HK-2 (cell line): ENCODE measurements at regions not wholly inside any gene's neighbourhood (a gene's known extent, or its start where the extent isn't known, plus 50 kb on each side); places are given as distances from the start of the nearest gene placed in this dataset.

Experiments
- DNase-seq: peaks from one replicate; pipeline ENCODE4 v3.0.0-alpha.2; 2018; ENCODE audit not compliant: unreplicated experiment

DNA sequence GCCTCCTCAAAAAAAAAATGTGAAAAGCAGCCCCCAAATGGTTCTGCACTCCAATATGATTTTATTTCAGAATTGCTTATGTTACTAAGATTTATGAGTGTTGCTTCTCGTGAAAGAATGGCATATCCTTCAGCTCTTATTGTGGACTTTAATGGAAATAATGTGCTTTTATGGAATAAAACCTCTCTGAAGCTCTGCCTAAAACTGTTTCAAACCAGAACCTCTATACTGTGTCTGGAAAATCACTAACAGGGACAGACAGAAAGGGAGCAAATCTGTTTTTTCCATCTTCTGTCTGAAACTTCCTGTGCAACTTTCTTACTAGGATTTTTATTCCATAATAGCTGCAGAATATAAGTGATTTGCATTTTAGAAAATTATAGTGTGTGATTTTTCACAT, 493.1 kb downstream of the ANKRD50 start:
- no peak for DNase-seq

DNA sequence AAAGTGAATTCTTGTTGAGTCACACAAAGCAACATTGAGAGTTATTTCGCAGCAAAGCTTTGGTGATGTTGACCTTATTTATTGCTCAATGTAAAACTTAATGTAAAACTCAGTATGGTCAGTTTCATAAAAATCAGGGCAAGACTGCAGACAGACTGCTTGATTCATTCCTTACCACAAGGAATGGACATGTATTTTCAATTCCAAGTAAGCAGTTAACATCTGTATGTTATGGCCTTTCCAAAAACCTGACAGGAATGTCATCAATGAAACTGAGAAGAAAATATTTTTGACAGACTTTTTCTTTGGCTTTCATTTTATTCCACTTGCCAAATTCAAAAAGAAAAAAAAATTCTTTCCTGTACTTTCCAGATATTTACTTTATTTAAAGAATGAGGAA, 488.3 kb downstream of the ANKRD50 start:
- no peak for DNase-seq

- DNase-seq, result no peak
Measured at GRCh38 chr4:124227981-124228380, 484.6 kb downstream of the ANKRD50 start.

GRCh38 chr4:124230268-124230667, 482.3 kb downstream of the ANKRD50 start:
- DNase-seq, result no peak

DNA sequence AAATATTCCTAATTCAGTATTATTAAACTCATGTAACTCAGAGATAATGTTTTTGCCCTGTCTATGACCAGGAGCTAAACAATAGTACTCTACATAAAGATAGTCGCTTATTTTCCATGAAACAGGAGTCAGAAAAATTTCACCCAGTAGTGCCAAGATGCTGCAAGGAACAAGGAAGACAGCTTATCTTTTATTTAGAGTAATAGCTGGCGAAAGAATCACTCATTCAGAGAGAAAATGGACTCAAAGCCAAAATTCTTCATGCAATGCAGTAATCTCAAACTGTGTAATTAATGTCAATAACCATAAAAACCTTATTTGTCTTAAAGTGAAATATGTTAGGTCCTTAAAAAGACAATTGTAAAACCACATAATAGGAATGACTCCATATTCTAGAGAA, 477.8 kb downstream of the ANKRD50 start:
- no peak for DNase-seq

- DNase-seq, result no peak
Measured at GRCh38 chr4:124243671-124244366, 468.7 kb downstream of the ANKRD50 start.

DNA sequence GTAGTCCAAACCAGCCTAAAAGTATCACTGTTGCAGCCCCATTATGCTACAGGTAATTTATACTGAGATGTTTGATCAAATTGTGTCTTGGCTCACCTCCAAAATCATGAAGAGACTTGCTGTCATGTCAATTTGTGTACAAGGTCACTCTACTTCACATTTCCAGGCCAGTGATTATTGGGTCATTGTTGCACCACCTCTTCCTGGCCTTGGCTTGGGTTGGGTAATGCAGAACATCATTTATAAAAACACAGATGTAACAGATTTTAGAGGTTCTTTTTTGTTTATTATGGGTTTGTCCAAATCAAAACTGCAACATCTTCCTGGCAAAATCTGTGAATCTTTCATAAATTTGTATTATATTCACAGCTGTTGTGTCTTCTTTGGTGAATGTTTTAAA, 459.5 kb downstream of the ANKRD50 start:
- DNase-seq, result no peak

DNA sequence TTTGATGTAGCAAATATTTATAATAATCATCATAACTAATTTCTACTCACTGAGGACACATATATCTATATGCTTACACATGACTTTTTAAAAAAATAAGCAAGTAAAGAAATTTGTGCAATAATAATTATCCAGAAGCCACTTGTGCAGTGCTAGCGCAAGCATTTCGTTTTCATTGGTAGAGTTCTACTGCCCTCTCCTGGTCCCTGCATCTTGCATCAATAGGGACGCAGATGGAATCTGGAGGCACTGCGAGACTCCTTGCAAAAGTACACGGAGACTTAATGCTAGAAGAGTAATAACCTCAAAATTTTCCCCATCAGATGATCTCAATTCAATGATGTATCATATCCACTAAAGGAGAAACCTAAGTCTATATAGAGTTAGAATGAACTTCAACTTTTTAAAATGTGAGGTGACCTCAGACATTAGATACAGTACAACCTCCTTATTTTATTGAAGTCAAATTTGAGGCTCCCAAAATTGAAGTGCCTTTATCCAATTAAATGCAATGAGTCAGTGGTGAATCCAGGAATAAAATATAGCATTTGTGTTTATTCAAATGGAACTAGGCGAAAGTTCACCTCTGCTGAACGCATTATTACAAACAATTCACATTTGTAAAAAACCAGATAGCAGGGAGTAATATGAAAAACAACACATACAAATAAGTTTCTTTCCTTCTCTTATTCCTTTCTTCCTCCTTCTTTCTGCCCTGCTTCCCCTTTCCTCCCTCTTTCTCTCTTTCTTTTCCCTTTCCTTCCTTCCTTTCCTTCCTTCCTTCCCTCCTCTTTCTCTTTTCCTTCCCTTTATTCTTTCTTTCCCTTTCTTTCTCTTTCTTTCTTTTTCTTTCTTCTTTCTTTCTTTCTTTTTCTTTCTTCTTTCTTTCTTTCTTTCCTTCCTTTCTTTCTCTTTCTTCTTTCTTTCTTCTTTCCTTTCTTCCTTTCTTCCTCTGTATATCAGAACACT, 450.0 kb downstream of the ANKRD50 start:
- peak; percentile 36 for DNase-seq

DNA sequence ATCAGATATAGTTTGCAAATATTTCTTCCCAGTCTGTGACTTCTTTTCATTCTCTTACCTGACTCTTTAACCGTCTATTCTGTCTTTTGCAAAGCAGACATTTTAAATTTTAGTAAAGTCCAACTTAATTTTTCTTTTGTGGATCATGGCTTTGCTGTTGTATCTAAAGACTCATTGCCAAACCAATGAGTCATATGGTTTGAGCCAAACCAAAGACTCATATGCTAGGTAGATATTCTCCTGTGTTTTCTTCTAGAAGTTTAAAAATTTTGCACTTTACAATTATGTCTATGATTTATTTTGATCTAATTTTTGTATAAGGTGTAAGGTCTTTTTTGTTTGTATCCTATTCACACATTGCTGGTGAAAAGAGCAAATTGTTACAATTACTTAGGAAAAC, 446.8 kb downstream of the ANKRD50 start:
- DNase-seq, result no peak

DNA sequence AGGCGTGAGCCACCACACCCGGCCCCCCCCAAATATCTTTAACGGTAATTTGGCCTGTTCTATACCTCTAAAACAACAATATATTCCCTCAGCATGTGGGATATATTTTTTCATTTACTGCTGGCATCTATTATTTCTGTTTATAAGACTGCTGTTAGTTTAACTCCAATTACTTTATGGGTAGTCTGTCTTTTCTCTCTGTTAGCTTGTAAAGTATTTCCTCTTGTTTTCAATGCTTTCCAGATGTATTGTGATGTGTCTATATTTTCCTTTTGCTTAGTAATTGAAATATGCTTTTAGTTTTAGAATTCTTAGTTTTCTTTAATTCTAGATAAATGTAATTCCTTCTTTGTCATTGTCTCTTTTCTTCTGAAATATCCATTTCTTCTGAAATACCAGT, 445.8 kb downstream of the ANKRD50 start:
- no peak for DNase-seq

DNA sequence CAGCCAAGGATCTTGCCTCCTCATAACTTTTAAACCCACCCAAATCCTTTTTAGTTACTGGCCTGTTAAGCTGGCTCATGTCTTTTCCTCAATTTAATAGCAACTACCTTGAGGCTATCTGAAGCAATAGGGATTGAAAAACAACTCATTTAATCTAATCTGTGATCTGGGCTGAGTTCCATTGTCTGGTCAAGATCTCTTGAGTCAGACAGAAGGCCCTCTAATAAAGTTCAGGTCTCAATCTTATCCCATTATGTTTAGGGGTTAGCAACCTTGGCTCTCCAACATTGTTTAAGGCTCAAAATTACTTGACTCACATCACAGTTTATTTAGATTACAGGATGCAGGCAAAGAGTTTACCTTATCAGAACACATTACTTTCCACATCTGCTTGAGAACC, 436.1 kb downstream of the ANKRD50 start:
- no peak for DNase-seq

DNA sequence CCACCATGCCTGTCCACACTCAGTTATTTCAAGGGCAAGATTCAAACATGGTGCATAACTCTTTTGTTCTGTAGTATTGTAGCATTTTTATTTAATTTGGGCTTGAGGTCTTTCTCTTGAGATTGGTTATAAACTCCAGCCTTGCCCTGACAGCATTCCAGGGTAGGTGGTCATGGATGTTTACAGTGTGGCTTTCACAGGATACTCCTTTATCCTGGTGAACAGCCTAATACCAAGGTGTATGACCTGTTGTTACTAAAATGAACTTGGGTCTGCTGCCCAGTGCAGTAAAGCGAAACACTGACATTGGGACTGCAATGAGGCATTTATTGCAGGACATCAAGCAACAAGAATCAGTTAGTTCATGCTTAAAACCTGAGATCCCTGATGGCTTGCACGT, 434.8 kb downstream of the ANKRD50 start:
- DNase-seq, result no peak

DNA sequence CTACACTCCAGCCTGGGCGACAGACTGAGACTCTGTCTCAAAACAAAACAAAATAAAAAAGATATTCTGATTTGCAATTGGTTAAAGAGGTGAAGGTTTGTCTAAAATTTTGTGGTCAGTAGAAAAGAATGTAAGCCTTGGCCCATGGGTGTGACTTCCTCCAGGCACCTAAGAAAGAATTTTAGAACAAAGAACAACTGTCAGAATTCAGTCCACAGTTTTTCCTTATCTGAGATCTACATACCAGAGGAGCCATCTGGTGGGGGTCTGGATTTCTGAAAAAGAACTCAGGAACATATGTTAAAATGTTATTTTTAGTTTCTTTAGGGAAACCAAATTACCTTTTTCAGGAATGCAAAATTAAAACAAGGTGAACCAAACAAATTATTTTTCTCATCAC, 434.1 kb downstream of the ANKRD50 start:
- no peak for DNase-seq

GRCh38 chr4:124279741-124280140, 432.8 kb downstream of the ANKRD50 start:
- no peak for DNase-seq

GRCh38 chr4:124282301-124282898, 430.1 kb downstream of the ANKRD50 start:
- no peak for DNase-seq

DNA sequence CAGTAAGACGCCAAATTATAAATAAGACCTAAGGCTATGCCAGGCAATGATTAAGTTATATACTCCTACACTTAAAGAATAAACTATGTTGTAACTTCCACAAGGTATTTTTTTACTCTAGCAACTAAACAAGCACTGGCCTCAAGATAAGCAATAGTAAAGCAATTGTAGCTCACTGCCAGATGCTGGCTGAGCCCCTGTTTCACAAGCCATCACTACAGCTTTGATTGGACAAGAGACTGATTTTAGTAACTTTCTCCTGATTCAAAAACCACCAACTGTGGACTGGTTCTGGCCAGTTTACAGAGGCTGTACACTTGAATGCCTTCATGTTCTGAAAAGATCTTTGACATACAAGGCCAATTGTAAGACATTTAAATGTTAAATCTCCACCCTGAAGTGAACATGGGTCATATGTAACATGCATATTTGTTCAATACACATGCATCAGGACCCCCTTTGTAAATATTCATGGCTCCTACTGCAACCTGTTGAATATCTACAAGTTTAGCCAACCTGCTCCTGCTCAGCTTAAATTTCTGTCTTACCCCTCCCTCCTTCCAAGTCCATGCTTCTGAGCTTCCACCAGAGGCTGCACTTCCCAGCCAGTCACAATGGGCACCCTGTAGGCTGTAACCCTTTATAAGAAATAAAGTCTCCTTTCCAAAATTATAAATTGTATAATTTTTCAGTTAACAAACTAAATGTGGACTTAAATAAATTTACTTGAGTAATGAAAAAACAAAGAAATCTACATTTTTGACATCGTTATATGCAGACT, 423.6 kb downstream of the ANKRD50 start:
- no peak for DNase-seq

- DNase-seq, result no peak
Measured at GRCh38 chr4:124290678-124291077, 421.9 kb downstream of the ANKRD50 start.

GRCh38 chr4:124295413-124295812, 417.1 kb downstream of the ANKRD50 start:
- no peak for DNase-seq

GRCh38 chr4:124304941-124305340, 407.6 kb downstream of the ANKRD50 start:
- no peak for DNase-seq

GRCh38 chr4:124306352-124306751, 406.2 kb downstream of the ANKRD50 start:
- DNase-seq, result no peak

GRCh38 chr4:124307143-124307542, 405.4 kb downstream of the ANKRD50 start:
- no peak for DNase-seq

- DNase-seq, result no peak
Measured at GRCh38 chr4:124318292-124318691, 394.2 kb downstream of the ANKRD50 start.
